Nephron (organoid): ENCODE measurements at regions not wholly inside any gene's neighbourhood (a gene's known extent, or its start where the extent isn't known, plus 50 kb on each side); places are given as distances from the start of the nearest gene placed in this dataset.

Experiments
- H3K27ac Mint-ChIP-seq, 3 experiments: 2 replicates each; pipeline ENCODE4 v1.8.0; 2020; ENCODE audit warnings: mixed read lengths in 3 of 3, mild to moderate bottlenecking in 2 of 3, moderate library complexity in 1 of 3
- H3K27me3 Mint-ChIP-seq: 2 replicates; pipeline ENCODE4 v1.8.0; 2021; ENCODE audit warnings: low read depth, mild to moderate bottlenecking, moderate library complexity, mixed read lengths
- H3K36me3 Mint-ChIP-seq: 2 replicates; pipeline ENCODE4 v1.8.0; 2020; ENCODE audit warnings: low read depth, mixed read lengths
- H3K4me1 Mint-ChIP-seq: 2 replicates; pipeline ENCODE4 v1.8.0; 2020; ENCODE audit warnings: mixed read lengths
- H3K4me3 Mint-ChIP-seq, 3 experiments: 2 replicates each; pipeline ENCODE4 v1.8.0; 2020; ENCODE audit warnings: mild to moderate bottlenecking in 3 of 3, mixed read lengths in 3 of 3, moderate library complexity in 2 of 3
- H3K9me3 Mint-ChIP-seq: 2 replicates; pipeline ENCODE4 v1.8.0; 2020; ENCODE audit warnings: mixed read lengths
- TF ChIP-seq, protein P1 (sequence below), 3 experiments: fragments of 200-600 bp; sonication (generic); IDR thresholded peaks; one replicate each; pipeline ENCODE4 v1.5.0; 2021; ENCODE audit warnings: antibody characterized with exemption in 3 of 3; ENCODE audit not compliant: unreplicated experiment in 3 of 3

DNA sequence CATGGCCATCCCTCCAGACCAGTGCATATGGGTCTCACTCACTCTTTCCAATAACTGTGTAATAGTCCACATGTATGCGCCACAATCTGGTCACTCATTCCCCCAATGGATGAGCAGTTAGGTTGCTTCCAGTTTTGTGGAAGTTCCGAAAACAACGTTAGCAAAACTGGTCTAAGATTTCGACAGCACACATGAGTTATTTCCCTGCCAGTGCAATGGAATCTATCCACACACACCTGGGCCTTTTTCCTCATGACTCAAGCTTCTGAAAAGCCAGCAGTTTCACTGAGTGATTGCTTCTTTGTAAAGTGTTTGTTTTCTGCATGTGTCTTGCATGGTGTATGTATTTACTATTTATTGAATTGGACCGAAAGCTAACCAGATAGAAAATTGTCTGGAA is 58.8 kb upstream of the FHIP2A start:
- Mint-ChIP-seq H3K4me1 (peaks cover 5% of the 10 kb centered on the region), H3K36me3 (no peaks in the 10 kb centered on the region), H3K9me3 (no peaks in the 10 kb centered on the region), H3K27ac (no peak overlapping the region), H3K27me3 (peaks cover 44% of the 10 kb centered on the region), H3K4me3 (no peak overlapping the region)
- TF ChIP-seq, protein P1, sequence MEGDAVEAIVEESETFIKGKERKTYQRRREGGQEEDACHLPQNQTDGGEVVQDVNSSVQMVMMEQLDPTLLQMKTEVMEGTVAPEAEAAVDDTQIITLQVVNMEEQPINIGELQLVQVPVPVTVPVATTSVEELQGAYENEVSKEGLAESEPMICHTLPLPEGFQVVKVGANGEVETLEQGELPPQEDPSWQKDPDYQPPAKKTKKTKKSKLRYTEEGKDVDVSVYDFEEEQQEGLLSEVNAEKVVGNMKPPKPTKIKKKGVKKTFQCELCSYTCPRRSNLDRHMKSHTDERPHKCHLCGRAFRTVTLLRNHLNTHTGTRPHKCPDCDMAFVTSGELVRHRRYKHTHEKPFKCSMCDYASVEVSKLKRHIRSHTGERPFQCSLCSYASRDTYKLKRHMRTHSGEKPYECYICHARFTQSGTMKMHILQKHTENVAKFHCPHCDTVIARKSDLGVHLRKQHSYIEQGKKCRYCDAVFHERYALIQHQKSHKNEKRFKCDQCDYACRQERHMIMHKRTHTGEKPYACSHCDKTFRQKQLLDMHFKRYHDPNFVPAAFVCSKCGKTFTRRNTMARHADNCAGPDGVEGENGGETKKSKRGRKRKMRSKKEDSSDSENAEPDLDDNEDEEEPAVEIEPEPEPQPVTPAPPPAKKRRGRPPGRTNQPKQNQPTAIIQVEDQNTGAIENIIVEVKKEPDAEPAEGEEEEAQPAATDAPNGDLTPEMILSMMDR (IDR thresholded peaks at IDR 0.05; ENCODE audit: unreplicated experiment in 3 of 3) = no peak

DNA sequence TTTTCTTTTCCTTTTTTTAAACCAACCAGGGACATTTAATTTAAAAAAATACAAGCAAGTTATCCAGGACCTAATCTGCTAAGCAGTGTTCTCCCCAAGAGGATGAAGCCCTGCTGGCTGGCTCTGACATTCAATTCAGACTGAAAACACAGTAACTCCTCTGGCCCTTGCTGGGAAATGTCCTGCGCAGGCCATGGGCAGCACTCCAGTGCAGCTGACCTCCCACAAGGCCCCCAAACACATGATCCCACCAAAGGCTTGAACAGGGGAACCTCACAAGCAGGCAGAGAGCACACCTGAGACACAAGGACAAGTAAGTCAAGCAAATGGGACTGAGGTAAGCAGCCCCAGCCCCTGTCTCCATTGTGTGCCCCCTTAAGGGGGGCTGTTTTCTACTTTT is 56.9 kb upstream of the FHIP2A start:
- Mint-ChIP-seq H3K36me3 (no peaks in the 10 kb centered on the region), H3K4me1 (peaks cover 5% of the 10 kb centered on the region), H3K9me3 (no peaks in the 10 kb centered on the region), H3K27me3 (peaks cover 58% of the 10 kb centered on the region), H3K27ac (no peak overlapping the region), H3K4me3 (no peak overlapping the region)
- TF ChIP-seq, protein P1 (IDR thresholded peaks at IDR 0.05; ENCODE audit: unreplicated experiment in 3 of 3) = no peak

GRCh38 chr10:114766470-114766869 is 55.1 kb upstream of the FHIP2A start:
- H3K27me3 Mint-ChIP-seq = peaks cover 66% of the 10 kb centered on the region
- peaks cover 5% of the 10 kb centered on the region for H3K4me1 Mint-ChIP-seq
- H3K27ac Mint-ChIP-seq = peak overlapping the region in 2 of 3 experiments; percentile 2 to 9
- no peaks in the 10 kb centered on the region for H3K36me3 Mint-ChIP-seq
- H3K4me3 Mint-ChIP-seq = peak overlapping the region; percentile 67 to 77 (median 68)
- H3K9me3 Mint-ChIP-seq = no peaks in the 10 kb centered on the region
- TF ChIP-seq, protein P1 (IDR thresholded peaks at IDR 0.05; ENCODE audit: unreplicated experiment in 3 of 3) = no peak

- H3K4me1 Mint-ChIP-seq = peaks cover 5% of the 10 kb centered on the region
- H3K9me3 Mint-ChIP-seq = no peaks in the 10 kb centered on the region
- no peaks in the 10 kb centered on the region for H3K36me3 Mint-ChIP-seq
- peaks cover 64% of the 10 kb centered on the region for H3K27me3 Mint-ChIP-seq
- H3K27ac Mint-ChIP-seq = peak overlapping the region; percentile 9 to 78 (median 63)
- H3K4me3 Mint-ChIP-seq = peak overlapping the region; percentile 86 to 92 (median 88)
- TF ChIP-seq, protein P1 (IDR thresholded peaks at IDR 0.05; ENCODE audit: unreplicated experiment in 3 of 3) = no peak
Observed at GRCh38 chr10:114767101-114767985, 54.2 kb upstream of the FHIP2A start.

DNA sequence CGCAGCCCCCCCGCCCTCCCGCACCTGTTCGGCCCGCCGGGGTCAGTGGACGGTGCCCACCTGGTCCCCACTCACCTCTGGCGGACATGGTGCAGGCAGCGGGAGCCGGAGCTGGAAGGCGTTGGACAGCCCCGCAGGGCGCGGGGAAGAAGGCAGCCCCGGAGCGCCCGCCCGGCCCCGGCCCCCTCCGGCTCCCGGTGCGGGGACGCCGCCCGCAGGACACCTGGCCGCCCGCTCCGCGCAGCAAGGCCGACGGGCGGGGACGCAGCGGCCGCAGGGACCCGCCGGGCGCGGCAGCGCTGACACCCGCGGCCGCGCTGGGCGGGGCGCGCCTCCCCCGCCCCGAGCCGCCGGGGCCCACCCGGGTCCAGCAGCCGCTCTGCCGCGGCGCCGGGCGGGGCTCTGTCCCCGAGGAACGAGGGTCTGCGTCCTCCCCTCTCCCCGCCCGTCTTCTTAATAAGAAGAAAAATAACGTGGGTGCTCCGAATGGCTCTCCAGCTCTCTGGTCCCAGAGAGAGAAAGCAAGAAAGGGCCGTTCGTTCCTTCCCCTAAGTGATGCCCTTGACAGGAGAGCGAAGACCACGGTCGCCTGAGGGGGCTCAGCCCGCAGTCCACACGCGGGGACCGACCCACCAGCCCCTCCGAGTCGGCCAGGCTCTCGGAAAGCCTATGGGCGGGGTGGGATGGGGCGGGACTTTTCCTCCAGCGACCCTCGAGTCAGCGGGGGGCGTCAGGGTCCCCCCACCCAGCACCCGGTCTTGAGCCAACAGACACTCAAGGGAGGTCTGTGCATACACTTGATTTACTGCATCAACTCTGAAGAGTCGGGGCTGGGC is 53.4 kb upstream of the FHIP2A start:
- peak overlapping the region; percentile 82 to 89 (median 88) for H3K4me3 Mint-ChIP-seq
- TF ChIP-seq, protein P1 (IDR thresholded peaks at IDR 0.05; ENCODE audit: unreplicated experiment in 3 of 3) = no peak
- H3K4me1 Mint-ChIP-seq = peaks cover 5% of the 10 kb centered on the region
- no peaks in the 10 kb centered on the region for H3K9me3 Mint-ChIP-seq
- H3K27ac Mint-ChIP-seq = no peak overlapping the region
- peaks cover 58% of the 10 kb centered on the region for H3K27me3 Mint-ChIP-seq
- H3K36me3 Mint-ChIP-seq = no peaks in the 10 kb centered on the region
